HepG2 (cell line): ENCODE measurements at regions not wholly inside any gene's neighbourhood (a gene's known extent, or its start where the extent isn't known, plus 50 kb on each side); places are given as distances from the start of the nearest gene placed in this dataset.

ENCODE experiments used
- ATAC-seq: fragments of 200-7000 bp; cut with Tn5 transposase; 3 replicates; pipeline ENCODE4 v1.9.1; 2020; ENCODE audit warnings: mild to moderate bottlenecking, moderate library complexity
- BruUV-seq: library from RNA; stranded (reverse); fragments of 400-500 nt; replicated peaks from 2 replicates; lab custom pipeline; 2021; lab: Mats Ljungman, UMichigan
- CTCF ChIA-PET: fragments of 300-600 bp; formaldehyde crosslinking; extraction: SDS; loops from one replicate; lab custom pipeline; 2021; ENCODE audit warnings: low total read pairs, inconsistent platforms, low intra/inter-chr PET ratio; lab: Yijun Ruan, JAX
- POLR2A ChIA-PET: fragments of 350-600 bp; sonication (Branson Sonifier 250); formaldehyde crosslinking; loops from one replicate; lab custom pipeline; 2020; ENCODE audit warnings: antibody characterized with exemption, inconsistent platforms; lab: Yijun Ruan, JAX
- DNase-seq: peaks from one replicate; pipeline ENCODE4 v3.0.0-alpha.2; 2015; ENCODE audit warnings: low spot score
- FAIRE-seq: peaks from 3 replicates; lab custom pipeline; 2011; peaks lifted over from hg19 to GRCh38; lab: Jason Lieb, UNC
- H2AFZ ChIP-seq: one replicate; pipeline ENCODE4 v1.6.1; 2011; ENCODE audit warnings: low read length, inconsistent platforms
- H3K27ac ChIP-seq: fragments of 300-600 bp; 3 replicates; pipeline ENCODE4 v1.8.0; 2011; ENCODE audit warnings: mixed run types, mild to moderate bottlenecking, mixed read lengths, low read length, inconsistent platforms; ENCODE audit not compliant: insufficient read depth; ENCODE audit errors: extremely low read length
- H3K27me3 ChIP-seq, 2 experiments: fragments of 200-600 bp in 1 of 2; 2 replicates in 1 of 2; 3 replicates in 1 of 2; pipeline versions ENCODE4 v1.6.0 to v1.8.0; 2011; ENCODE audit warnings: low read length in 2 of 2, mild to moderate bottlenecking in 2 of 2, moderate library complexity in 2 of 2, inconsistent platforms in 1 of 2; ENCODE audit not compliant: insufficient read depth in 2 of 2, control insufficient read depth in 1 of 2
- H3K36me3 ChIP-seq, 2 experiments: fragments of 200-600 bp in 1 of 2; replicated peaks in 1 of 2; 2 replicates in 1 of 2; 3 replicates in 1 of 2; pipeline versions ENCODE4 v1.5.1 to v1.8.0; 2011; ENCODE audit warnings: low read length in 2 of 2, inconsistent platforms in 1 of 2; ENCODE audit not compliant: insufficient read depth in 2 of 2, control insufficient read depth in 1 of 2
- H3K4me1 ChIP-seq: 2 replicates; pipeline ENCODE4 v1.5.1; 2012; ENCODE audit warnings: low read length, inconsistent platforms; ENCODE audit not compliant: insufficient read depth
- H3K4me2 ChIP-seq: 2 replicates; pipeline ENCODE4 v1.6.0; 2011; ENCODE audit warnings: low read depth, low read length, inconsistent platforms
- H3K4me3 ChIP-seq, 3 experiments: fragments of 200-600 bp in 1 of 3; sonication (generic), shearing (Covaris generic) in 1 of 3; replicated peaks in 1 of 3; 2 replicates each; pipeline ENCODE4 v1.5.1; 2011 to 2016; ENCODE audit warnings: low read length in 3 of 3, inconsistent platforms in 2 of 3, low read depth in 2 of 3, mild to moderate bottlenecking in 2 of 3, control low read depth in 1 of 3, mixed read lengths in 1 of 3; ENCODE audit not compliant: insufficient read depth in 1 of 3
- H3K79me2 ChIP-seq: one replicate; pipeline ENCODE4 v1.6.1; 2011; ENCODE audit warnings: low read length, inconsistent platforms; ENCODE audit not compliant: insufficient read depth
- H3K9ac ChIP-seq: 2 replicates; pipeline ENCODE4 v1.6.0; 2011; ENCODE audit warnings: mild to moderate bottlenecking, low read depth, low read length, inconsistent platforms; ENCODE audit not compliant: insufficient read depth
- H3K9me3 ChIP-seq: 2 replicates; pipeline ENCODE4 v1.5.1; 2012; ENCODE audit warnings: mild to moderate bottlenecking, low read length
- H4K20me1 ChIP-seq: 2 replicates; pipeline ENCODE4 v1.6.0; 2011; ENCODE audit warnings: inconsistent platforms, mild to moderate bottlenecking, low read length, moderate library complexity; ENCODE audit not compliant: insufficient read depth
- EHMT2 ChIP-seq: fragments of 200-600 bp; sonication (generic); IDR thresholded peaks from 2 replicates; pipeline ENCODE4 v1.7.0; 2017; ENCODE audit warnings: antibody characterized with exemption, low read depth, low read length, borderline replicate concordance
- FOXA3 ChIP-seq: IDR thresholded peaks from 2 replicates; pipeline ENCODE4 v1.6.1; 2016; ENCODE audit warnings: missing genetic modification reagents, missing compliant biosample characterization
- FOXM1 ChIP-seq: sonication (generic); formaldehyde crosslinking; IDR thresholded peaks from 2 replicates; pipeline ENCODE4 v1.5.0; 2020; ENCODE audit warnings: missing genetic modification reagents
- HOMEZ ChIP-seq: IDR thresholded peaks from 2 replicates; pipeline ENCODE4 v1.6.1; 2016; ENCODE audit warnings: low read depth
- MATR3 ChIP-seq: sonication (generic); formaldehyde crosslinking; IDR thresholded peaks from 2 replicates; pipeline ENCODE4 v1.4.0; 2020; ENCODE audit warnings: missing genetic modification reagents
- POGK ChIP-seq: sonication (generic); formaldehyde crosslinking; conservative IDR thresholded peaks from 2 replicates; pipeline ENCODE4 v1.8.0; 2022; ENCODE audit warnings: mild to moderate bottlenecking, moderate library complexity, missing genetic modification reagents
- SETDB1 ChIP-seq: sonication (generic); formaldehyde crosslinking; IDR thresholded peaks from 2 replicates; pipeline ENCODE4 v1.5.1; 2020; ENCODE audit warnings: missing genetic modification reagents, mild to moderate bottlenecking, borderline replicate concordance
- SPEN ChIP-seq: sonication (generic); formaldehyde crosslinking; IDR thresholded peaks from 2 replicates; pipeline ENCODE4 v1.5.1; 2020; ENCODE audit warnings: low read depth, mild to moderate bottlenecking, missing genetic modification reagents
- ZNF281 ChIP-seq: sonication (generic); formaldehyde crosslinking; IDR thresholded peaks from 2 replicates; pipeline ENCODE4 v1.4.0; 2020; ENCODE audit warnings: missing genetic modification reagents, borderline replicate concordance
- ZNF331 ChIP-seq: sonication (generic); formaldehyde crosslinking; IDR thresholded peaks from 2 replicates; pipeline ENCODE4 v1.4.0; 2020; ENCODE audit warnings: missing genetic modification reagents
- WGBS: methylation state at CpG from one replicate; pipeline ENCODE4 v1.1.6; 2017; ENCODE audit warnings: low lambda C conversion rate; 5-methylcytosine and 5-hydroxymethylcytosine counted together
- in situ Hi-C: cut with HindIII; loops from 2 replicates; pipeline ENCODE4 v1.10.0; 2017; ENCODE audit warnings: low pct_unique_long_range_greater_than_20kb; ENCODE audit not compliant: extremely low pct_ligation_motif_present
- intact Hi-C: fragments of 100-400 bp; cut with micrococcal nuclease; formaldehyde crosslinking; loops from one replicate; pipeline ENCODE4 v1.10.0; 2022; ENCODE audit not compliant: unreplicated experiment
- TF ChIP-seq, protein P1 (sequence below): sonication (generic); IDR thresholded peaks from 2 replicates; pipeline ENCODE4 v1.6.1; 2016; ENCODE audit warnings: low read depth, borderline replicate concordance
- TF ChIP-seq, protein P2 (sequence below): sonication (generic); formaldehyde crosslinking; conservative IDR thresholded peaks from 2 replicates; pipeline ENCODE4 v1.4.0; 2020; ENCODE audit warnings: mild to moderate bottlenecking, missing genetic modification reagents, moderate library complexity

- H3K9ac ChIP-seq = no peak overlapping the region; the same call in 1 of the 2 replicates
- no peaks in the 10 kb centered on the region for H3K79me2 ChIP-seq
- peak overlapping the region; percentile 60 for H3K4me2 ChIP-seq
- H3K4me1 ChIP-seq = peaks cover 22% of the 10 kb centered on the region
- H3K4me3 ChIP-seq = no peak overlapping the region
- no peaks in the 10 kb centered on the region for H3K27me3 ChIP-seq
- POLR2A ChIA-PET = no interaction called here
- DNase-seq (peak; percentile 88), FAIRE-seq (peak; percentile 90), ATAC-seq (peak; percentile 99)
- H4K20me1 ChIP-seq = no peaks in the 10 kb centered on the region
- peak overlapping the region; percentile 51 for H3K27ac ChIP-seq
- in situ Hi-C loops = no loop called here
- BruUV-seq = no TSS peak
- WGBS = 13% methylated on average over 3 of the region's 3 CpGs
- CTCF ChIA-PET = no interaction called here
- no peaks in the 10 kb centered on the region for H3K36me3 ChIP-seq
- no peaks in the 10 kb centered on the region for H3K9me3 ChIP-seq
- no peak overlapping the region for H2AFZ ChIP-seq
- intact Hi-C loops = no loop called here
- TF ChIP-seq MATR3 (CRISPR knock-in tag) (no peak), EHMT2 (peak; percentile 48; the same call in 1 of the 2 replicates), FOXM1 (CRISPR knock-in tag) (no peak), POGK (CRISPR knock-in tag) (0 out of 2 replicates have a peak, but pooled peaks have one; percentile 42), FOXA3 (CRISPR knock-in tag) (peak; percentile 27; the same call in 1 of the 2 replicates), SPEN (CRISPR knock-in tag) (0 out of 2 replicates have a peak, but pooled peaks have one; percentile 26), ZNF331 (CRISPR knock-in tag) (peak; percentile 59; the same call in 1 of the 2 replicates), HOMEZ (0 out of 2 replicates have a peak, but pooled peaks have one; percentile 20), ZNF281 (CRISPR knock-in tag) (peak; percentile 86; the same call in 1 of the 2 replicates), SETDB1 (CRISPR knock-in tag) (no peak)
- TF ChIP-seq, protein P1, sequence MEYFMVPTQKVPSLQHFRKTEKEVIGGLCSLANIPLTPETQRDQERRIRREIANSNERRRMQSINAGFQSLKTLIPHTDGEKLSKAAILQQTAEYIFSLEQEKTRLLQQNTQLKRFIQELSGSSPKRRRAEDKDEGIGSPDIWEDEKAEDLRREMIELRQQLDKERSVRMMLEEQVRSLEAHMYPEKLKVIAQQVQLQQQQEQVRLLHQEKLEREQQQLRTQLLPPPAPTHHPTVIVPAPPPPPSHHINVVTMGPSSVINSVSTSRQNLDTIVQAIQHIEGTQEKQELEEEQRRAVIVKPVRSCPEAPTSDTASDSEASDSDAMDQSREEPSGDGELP = peak; percentile 18; the same call in 1 of the 2 replicates
- TF ChIP-seq, protein P2, sequence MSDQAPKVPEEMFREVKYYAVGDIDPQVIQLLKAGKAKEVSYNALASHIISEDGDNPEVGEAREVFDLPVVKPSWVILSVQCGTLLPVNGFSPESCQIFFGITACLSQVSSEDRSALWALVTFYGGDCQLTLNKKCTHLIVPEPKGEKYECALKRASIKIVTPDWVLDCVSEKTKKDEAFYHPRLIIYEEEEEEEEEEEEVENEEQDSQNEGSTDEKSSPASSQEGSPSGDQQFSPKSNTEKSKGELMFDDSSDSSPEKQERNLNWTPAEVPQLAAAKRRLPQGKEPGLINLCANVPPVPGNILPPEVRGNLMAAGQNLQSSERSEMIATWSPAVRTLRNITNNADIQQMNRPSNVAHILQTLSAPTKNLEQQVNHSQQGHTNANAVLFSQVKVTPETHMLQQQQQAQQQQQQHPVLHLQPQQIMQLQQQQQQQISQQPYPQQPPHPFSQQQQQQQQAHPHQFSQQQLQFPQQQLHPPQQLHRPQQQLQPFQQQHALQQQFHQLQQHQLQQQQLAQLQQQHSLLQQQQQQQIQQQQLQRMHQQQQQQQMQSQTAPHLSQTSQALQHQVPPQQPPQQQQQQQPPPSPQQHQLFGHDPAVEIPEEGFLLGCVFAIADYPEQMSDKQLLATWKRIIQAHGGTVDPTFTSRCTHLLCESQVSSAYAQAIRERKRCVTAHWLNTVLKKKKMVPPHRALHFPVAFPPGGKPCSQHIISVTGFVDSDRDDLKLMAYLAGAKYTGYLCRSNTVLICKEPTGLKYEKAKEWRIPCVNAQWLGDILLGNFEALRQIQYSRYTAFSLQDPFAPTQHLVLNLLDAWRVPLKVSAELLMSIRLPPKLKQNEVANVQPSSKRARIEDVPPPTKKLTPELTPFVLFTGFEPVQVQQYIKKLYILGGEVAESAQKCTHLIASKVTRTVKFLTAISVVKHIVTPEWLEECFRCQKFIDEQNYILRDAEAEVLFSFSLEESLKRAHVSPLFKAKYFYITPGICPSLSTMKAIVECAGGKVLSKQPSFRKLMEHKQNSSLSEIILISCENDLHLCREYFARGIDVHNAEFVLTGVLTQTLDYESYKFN (CRISPR knock-in tag) = 0 out of 2 replicates have a peak, but pooled peaks have one; percentile 21
These were observed 106.4 kb downstream of the SLC25A47 start for GRCh38 chr14:100429537-100429936.
